Putamen (tissue), 1 donor: ENCODE measurements at regions not wholly inside any gene's neighbourhood (a gene's known extent, or its start where the extent isn't known, plus 50 kb on each side); places are given as distances from the start of the nearest gene placed in this dataset.
"Not testable (repeated sequence)": the region's sequence is repeated elsewhere in the genome, so short reads cannot be mapped to it uniquely, and the experiment has no call there.

Source experiments
- DNase-seq: peaks from one replicate; pipeline ENCODE4 v3.0.0-alpha.2; 2016; ENCODE audit warnings: low spot score

DNA sequence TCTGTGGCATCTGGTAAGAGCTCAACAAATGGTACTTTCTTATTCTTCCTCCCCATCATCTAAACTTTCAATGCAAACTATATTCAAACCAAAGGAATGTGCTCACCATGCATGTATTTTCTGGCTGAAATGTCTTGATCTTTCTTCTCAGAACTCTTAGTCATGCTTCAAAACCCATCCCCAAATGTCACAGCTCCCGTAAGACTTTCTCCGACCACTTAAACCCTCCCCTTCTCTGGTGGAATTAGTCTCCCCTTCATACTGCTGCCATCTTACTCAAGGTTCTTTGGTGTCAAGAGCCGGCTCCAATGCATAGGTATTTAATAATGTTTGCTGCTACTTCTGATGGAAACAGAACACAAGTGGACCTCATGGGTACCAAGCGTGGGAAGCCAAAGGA is 538.1 kb downstream of the MATN1 start:
- no peak for DNase-seq

- no peak for DNase-seq
Observed at GRCh38 chr1:30184393-30185141, 538.8 kb downstream of the MATN1 start.

GRCh38 chr1:30183895-30184294 is 539.5 kb downstream of the MATN1 start:
- no peak for DNase-seq

GRCh38 chr1:30183006-30183405 is 540.4 kb downstream of the MATN1 start:
- no peak for DNase-seq

- DNase-seq, result no peak
Observed at GRCh38 chr1:30179942-30180543, 543.3 kb downstream of the MATN1 start.

GRCh38 chr1:30176477-30176876 is 546.9 kb downstream of the MATN1 start:
- no peak for DNase-seq

DNA sequence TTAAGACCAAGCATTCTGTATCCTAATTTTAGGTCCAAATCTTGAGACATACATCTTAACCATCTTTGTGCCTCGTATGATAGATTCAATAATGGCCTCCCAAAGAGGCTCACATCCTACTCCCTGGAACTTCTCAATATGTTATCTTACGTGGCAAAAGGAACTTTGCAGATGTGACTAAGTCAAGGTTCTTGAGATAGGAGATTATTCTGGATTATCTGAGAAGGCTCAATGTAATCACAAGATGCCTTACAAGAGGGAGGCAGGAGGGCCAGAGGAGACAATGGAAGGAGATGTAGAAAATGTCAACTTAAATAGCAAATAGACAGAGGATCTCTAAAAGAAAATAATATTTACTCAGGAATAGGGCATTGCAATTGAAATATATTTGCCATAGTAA is 548.9 kb downstream of the MATN1 start:
- DNase-seq, result no peak

DNA sequence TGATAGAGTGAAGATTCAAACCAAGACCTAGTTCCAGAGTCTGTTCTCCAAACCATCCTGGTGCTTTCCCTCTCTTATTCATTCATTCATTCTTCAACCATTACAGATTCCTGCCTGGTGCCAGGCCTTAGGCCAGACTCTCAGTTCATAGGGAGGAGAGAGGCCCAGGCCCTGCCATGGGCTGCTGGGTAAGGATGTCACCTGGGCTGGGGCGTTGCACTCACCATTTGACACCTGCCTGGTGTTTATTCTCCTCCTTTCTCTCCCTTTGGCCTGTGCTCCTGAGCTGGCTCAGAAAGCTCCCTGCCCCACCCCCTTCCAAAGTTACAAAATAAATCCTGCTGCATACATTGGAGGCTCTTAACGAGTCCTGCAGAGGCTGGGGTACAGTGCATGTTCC is 549.8 kb downstream of the MATN1 start:
- DNase-seq, result no peak

- DNase-seq, result no peak
Observed at GRCh38 chr1:30172757-30173156, 550.6 kb downstream of the MATN1 start.

GRCh38 chr1:30172299-30172694 is 551.1 kb downstream of the MATN1 start:
- DNase-seq, result no peak

DNA sequence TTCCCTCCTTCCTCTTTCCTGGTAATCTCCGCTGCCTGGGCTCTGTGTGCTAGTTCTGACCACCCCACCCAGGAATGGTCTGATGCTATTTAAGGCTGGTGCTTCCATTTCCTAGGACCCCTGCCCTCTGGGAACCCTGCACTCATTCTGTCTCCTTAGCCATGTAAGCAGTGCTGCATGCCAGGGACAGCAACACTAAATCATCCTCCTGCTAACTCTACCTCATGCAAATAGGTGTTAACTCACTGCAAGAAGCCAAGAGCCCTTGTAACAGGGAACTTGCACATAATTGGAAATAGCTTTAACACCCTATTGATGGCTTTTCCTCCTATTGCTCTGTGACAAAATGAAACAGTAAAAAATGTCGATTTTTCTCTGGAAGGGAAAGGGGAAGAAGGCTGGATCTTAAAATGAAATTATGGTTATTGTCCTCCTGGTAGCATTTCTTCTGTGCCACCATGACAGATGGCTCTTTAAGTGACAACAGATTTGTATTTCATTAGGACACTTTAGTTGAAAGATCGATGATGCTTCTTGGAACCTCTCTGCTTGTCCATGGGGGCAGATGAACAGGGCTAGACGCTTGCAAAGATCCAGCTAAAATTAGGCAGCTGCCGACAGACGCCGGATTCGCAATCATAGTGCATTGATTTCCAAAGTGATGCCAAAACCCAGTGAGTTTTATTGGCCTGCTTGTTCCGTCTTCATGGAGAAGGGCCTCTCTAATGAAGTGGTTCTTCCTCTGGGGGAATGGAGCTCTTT is 551.7 kb downstream of the MATN1 start:
- DNase-seq, result no peak

- no peak for DNase-seq
Observed at GRCh38 chr1:30169269-30169668, 554.1 kb downstream of the MATN1 start.

- no peak for DNase-seq
Observed at GRCh38 chr1:30166174-30166573, 557.2 kb downstream of the MATN1 start.

DNA sequence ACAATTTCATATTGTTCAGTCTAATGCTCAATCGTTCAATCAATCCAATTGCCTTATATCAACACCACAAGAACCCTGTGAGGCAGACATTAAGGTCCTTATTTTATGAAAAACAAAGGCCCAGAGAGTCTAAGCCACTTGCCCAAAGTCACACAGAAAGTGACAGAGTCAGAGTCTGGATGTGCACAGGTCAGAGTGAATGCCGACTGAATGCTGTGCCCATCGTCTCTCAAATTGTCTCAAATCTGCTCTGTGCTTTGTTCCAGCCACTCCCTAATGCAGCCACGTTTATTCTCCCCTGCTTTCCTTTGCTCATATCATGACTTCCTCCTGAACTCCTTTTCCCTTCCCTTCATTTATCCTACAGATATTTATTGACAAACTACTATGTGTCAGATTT is 558.3 kb downstream of the MATN1 start:
- DNase-seq, result no peak

- DNase-seq, result no peak
Observed at GRCh38 chr1:30164693-30165092, 558.7 kb downstream of the MATN1 start.

DNA sequence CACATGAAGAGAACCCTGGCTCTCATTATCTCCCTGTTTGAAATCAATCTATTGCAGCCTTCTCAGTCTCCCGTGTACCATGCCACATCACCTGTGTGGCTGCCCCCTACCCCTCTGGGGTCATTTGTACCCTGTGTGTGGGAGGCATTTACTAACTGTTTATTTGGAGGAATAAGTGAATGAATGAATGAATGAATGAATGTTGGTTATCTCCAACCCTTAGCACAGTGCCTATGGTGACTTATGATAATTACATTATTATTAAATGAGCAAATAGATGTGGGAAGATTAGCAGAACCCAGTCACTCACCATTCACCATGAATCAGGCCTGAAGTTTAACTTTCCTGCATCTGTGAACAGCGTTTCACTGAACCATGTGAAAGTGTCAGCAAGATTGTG is 560.8 kb downstream of the MATN1 start:
- DNase-seq, result no peak

DNA sequence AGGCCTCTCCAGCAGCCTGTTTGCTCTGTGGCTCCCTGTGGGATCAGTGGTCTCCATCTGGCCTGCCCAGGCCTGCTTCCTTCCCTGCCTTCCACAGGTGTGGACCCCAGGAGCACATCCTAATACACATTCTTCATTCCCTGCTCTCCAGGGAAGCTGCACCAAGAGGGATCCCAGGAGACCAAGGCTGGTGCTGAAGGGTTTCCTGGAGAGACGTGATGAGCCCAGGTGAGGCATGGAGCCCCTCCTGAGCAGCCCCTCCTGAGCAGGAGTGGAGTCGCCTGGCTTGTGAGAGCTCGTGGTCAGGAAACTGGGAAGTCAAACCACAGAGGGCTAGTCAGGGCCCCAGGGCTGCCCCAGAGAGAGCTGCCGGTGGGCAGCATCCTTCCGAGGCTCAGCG is 561.4 kb downstream of the MATN1 start:
- DNase-seq, result no peak

DNA sequence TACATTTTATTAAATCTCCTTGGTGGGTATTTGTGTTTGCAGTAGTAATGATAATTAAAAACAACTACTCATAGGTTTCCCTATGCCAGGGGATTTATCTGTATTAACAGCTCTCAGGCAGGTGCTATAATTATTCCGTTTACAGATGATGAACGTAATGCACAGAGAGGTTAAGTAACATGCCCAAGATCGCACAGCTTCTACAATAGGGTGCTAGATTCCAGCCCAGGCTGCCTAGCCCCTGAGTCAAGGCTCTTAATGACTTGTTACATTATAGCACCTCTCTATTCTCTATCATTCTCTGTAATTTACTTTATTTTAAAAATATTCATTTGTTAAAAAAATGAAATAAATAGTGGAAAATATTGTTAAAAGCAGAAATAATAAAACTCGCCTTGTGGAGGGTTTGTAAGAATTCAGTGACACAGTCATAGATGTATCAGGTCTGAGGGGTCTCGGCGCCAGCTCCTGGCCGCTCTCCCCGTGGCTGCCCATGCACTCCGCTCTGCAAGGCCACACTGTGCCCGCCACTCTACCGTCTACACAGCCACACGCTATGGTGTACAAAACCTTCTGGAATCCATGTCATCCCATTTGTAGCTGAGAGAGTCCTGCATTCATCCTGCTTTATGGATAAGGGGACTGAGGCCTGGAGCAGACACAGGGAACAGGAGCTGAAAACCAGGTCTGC is 562.2 kb downstream of the MATN1 start:
- DNase-seq, result no peak

DNA sequence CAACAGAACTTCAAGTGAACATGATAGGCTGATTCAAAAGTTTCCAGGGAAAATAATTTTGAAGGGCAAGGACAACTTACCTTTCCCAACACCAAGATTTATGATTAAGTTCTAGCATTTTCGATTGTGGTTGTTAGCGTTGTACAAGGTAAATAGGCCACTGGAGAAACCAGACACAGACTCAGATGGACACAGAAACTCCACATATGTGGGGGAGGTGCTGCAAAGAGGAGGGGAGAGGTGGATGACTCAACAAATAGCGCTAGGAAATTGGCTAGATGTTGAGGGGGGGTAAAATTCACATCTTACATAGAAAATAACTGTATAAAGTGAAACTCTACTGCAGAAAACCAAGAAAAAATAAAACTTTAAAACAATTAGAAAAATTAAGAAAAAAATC is 564.4 kb downstream of the MATN1 start:
- no peak for DNase-seq

DNA sequence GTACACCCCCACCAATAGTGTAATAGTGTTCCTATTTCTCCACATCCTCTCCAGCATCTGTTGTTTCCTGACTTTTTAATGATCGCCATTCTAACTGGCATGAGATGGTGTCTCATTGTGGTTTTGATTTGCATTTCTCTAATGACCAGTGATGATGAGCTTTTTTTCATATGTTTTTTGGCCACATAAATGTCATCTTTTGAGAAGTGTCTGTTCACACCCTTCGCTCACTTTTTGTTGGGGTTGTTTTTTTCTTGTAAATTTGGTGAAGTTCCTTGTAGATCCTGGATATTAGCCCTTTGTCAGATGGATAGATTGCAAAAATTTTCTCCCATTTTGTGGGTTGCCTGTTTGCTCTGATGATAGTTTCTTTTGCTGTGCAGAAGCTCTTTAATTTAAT is 567.7 kb downstream of the MATN1 start:
- DNase-seq, result not testable (repeated sequence)

DNA sequence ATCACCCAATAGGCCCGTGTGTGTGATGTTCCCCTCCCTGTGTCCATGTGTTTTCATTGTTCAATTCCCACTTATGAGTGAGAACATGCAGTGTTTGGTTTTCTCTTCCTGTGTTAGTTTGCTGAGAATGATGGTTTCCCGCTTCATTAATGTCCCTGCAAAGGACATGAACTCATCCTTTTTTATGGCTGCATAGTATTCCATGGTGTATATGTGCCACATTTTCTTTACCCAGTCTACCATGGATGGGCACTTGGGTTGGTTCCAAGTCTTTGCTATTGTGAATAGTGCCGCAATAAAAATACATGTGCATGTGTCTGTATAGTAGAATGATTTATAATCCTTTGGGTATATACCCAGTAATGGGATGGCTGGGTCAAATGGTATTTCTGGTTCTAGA is 568.1 kb downstream of the MATN1 start:
- not testable (repeated sequence) for DNase-seq

DNA sequence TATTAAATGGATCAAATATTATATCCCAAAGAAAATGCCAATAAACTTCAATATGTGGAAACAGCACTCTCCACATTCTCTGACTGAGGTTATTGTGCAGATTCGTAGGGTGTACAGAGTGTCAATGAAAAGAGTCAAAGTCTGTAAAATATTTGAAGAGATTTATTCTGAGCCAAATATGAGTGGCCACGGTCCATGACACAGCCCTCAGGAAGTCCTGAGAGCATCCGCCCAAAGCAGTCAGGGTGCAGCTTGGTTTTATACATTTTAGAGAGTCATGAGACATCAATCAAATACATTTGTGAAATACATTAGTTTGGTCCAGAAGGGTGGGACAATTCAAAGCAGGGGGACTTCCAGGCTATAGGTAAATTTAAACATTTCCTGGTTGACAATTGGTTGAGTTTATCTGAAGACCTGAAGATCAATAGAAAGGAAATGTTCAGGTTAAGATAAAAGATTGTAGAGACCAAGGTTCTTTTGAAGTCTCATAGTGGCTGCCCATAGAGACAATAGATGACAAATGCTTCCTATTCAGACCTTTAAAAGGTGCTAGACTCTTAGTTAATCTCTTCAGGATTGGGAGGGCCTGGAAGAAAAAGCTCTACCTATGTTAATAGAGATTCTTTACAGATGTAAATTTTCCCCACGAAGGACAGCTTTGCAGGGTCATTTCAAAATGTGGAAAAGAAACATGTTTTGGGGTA is 569.5 kb downstream of the MATN1 start:
- no peak for DNase-seq
